PFSK-1 (cell line): ENCODE measurements at regions not wholly inside any gene's neighbourhood (a gene's known extent, or its start where the extent isn't known, plus 50 kb on each side); places are given as distances from the start of the nearest gene placed in this dataset.

Source experiments
- FOXP2 ChIP-seq: optimal IDR thresholded peaks from 2 replicates; pipeline ENCODE3; 2011; ENCODE audit warnings: borderline replicate concordance, control low read depth, inconsistent platforms; ENCODE audit not compliant: insufficient read depth; ENCODE audit errors: extremely low read length, extremely low read depth
- POLR2AphosphoS5 ChIP-seq: IDR thresholded peaks from 2 replicates; pipeline ENCODE4 v1.6.1; 2012; ENCODE audit warnings: low read depth, mild to moderate bottlenecking, control low read depth, low read length, moderate library complexity
- REST ChIP-seq, 2 experiments: IDR thresholded peaks; 2 replicates each; pipeline versions ENCODE4 v1.6.1 to v1.8.0; 2011 to 2012; ENCODE audit warnings: low read depth in 2 of 2, low read length in 2 of 2, control low read depth in 1 of 2, inconsistent platforms in 1 of 2, mild to moderate bottlenecking in 1 of 2, moderate library complexity in 1 of 2; ENCODE audit not compliant: insufficient read depth in 1 of 2
- SIN3A ChIP-seq: IDR thresholded peaks from 2 replicates; pipeline ENCODE4 v1.6.1; 2012; ENCODE audit warnings: mild to moderate bottlenecking, low read length, moderate library complexity, borderline replicate concordance; ENCODE audit not compliant: insufficient read depth
- TAF1 ChIP-seq: IDR thresholded peaks from 2 replicates; pipeline ENCODE4 v1.6.1; 2012; ENCODE audit warnings: low read length, control low read depth, borderline replicate concordance; ENCODE audit not compliant: insufficient read depth

- TF ChIP-seq REST (IDR thresholded peaks at IDR 0.05; ENCODE audit: insufficient read depth in 1 of 2, low read depth in 2 of 2, low read length in 2 of 2) (no peak), TAF1 (no peak), SIN3A (no peak), POLR2AphosphoS5 (no peak)
These were observed 85.9 kb upstream of the GRB10 start for GRCh38 chr7:50868426-50869100.

GRCh38 chr7:50867034-50867356, 84.3 kb upstream of the GRB10 start:
- TF ChIP-seq FOXP2 (no peak), TAF1 (no peak), REST (IDR thresholded peaks at IDR 0.05; ENCODE audit: insufficient read depth in 1 of 2, low read depth in 2 of 2, low read length in 2 of 2) (no peak), POLR2AphosphoS5 (no peak), SIN3A (no peak)

- TF ChIP-seq SIN3A (no peak), TAF1 (no peak), FOXP2 (no peak)
These were observed 83.8 kb upstream of the GRB10 start for GRCh38 chr7:50866343-50867033.

GRCh38 chr7:50865450-50865849, 82.8 kb upstream of the GRB10 start:
- TF ChIP-seq SIN3A (no peak), POLR2AphosphoS5 (no peak), FOXP2 (no peak), TAF1 (no peak), REST (IDR thresholded peaks at IDR 0.05; ENCODE audit: insufficient read depth in 1 of 2, low read depth in 2 of 2, low read length in 2 of 2) (no peak)

- no peak for TF ChIP-seq TAF1
These were observed 82.0 kb upstream of the GRB10 start for GRCh38 chr7:50864694-50865093.

- TF ChIP-seq TAF1 (no peak), REST (IDR thresholded peaks at IDR 0.05; ENCODE audit: insufficient read depth in 1 of 2, low read depth in 2 of 2, low read length in 2 of 2) (no peak), POLR2AphosphoS5 (no peak), FOXP2 (no peak), SIN3A (no peak)
These were observed 80.4 kb upstream of the GRB10 start for GRCh38 chr7:50863053-50863452.
